H1 (cell line): ENCODE measurements at regions not wholly inside any gene's neighbourhood (a gene's known extent, or its start where the extent isn't known, plus 50 kb on each side); places are given as distances from the start of the nearest gene placed in this dataset.

Source experiments
- ATF2 ChIP-seq: IDR thresholded peaks from 2 replicates; pipeline ENCODE4 v1.6.1; 2012; ENCODE audit warnings: low read length, inconsistent platforms
- CREB1 ChIP-seq: IDR thresholded peaks from 2 replicates; pipeline ENCODE4 v1.6.1; 2012; ENCODE audit warnings: inconsistent platforms
- CTCF ChIP-seq, 3 experiments: IDR thresholded peaks; 1 replicate in 2 of 3; 2 replicates in 1 of 3; pipeline versions ENCODE4 v1.5.1 to v1.6.1; 2011; ENCODE audit warnings: low read length in 3 of 3, mild to moderate bottlenecking in 3 of 3, inconsistent platforms in 2 of 3, low read depth in 1 of 3, moderate library complexity in 1 of 3; ENCODE audit not compliant: insufficient read depth in 1 of 3; ENCODE audit errors: control extremely low read depth in 1 of 3
- EZH2 ChIP-seq: fragments of 200-600 bp; sonication (generic); IDR thresholded peaks from 2 replicates; pipeline ENCODE4 v1.7.1; 2012; ENCODE audit warnings: low read depth, mild to moderate bottlenecking, moderate library complexity, low read length, inconsistent platforms; ENCODE audit not compliant: severe bottlenecking
- GABPA ChIP-seq: IDR thresholded peaks from 2 replicates; pipeline ENCODE4 v1.6.1; 2011; ENCODE audit warnings: mild to moderate bottlenecking, low read length, moderate library complexity, borderline replicate concordance; ENCODE audit not compliant: insufficient read depth
- MAX ChIP-seq: IDR thresholded peaks from 2 replicates; pipeline ENCODE4 v1.6.1; 2012; ENCODE audit warnings: inconsistent platforms
- POLR2A ChIP-seq, 2 experiments: IDR thresholded peaks; 1 replicate in 1 of 2; 2 replicates in 1 of 2; pipeline ENCODE4 v1.6.1; 2011; ENCODE audit warnings: low read depth in 2 of 2, low read length in 2 of 2, mild to moderate bottlenecking in 2 of 2; ENCODE audit errors: control extremely low read depth in 1 of 2
- RAD21 ChIP-seq, 2 experiments: IDR thresholded peaks in 1 of 2; conservative IDR thresholded peaks in 1 of 2; 2 replicates each; pipeline ENCODE4 v1.6.1; 2011; ENCODE audit warnings: low read depth in 2 of 2, low read length in 2 of 2, improper control_type of control experiment in 1 of 2, inconsistent platforms in 1 of 2, mild to moderate bottlenecking in 1 of 2, moderate library complexity in 1 of 2
- RXRA ChIP-seq: IDR thresholded peaks from 2 replicates; pipeline ENCODE4 v1.6.1; 2011; ENCODE audit warnings: low read depth, mild to moderate bottlenecking, low read length, moderate library complexity; ENCODE audit not compliant: insufficient read depth
- SIN3A ChIP-seq, 2 experiments: IDR thresholded peaks in 1 of 2; conservative IDR thresholded peaks in 1 of 2; 2 replicates each; pipeline ENCODE4 v1.6.1; 2011 to 2012; ENCODE audit warnings: low read length in 2 of 2, improper control_type of control experiment in 1 of 2, low read depth in 1 of 2, mild to moderate bottlenecking in 1 of 2
- SP2 ChIP-seq: IDR thresholded peaks from 2 replicates; pipeline ENCODE4 v1.6.1; 2012; ENCODE audit warnings: mild to moderate bottlenecking, low read length, inconsistent platforms
- SUZ12 ChIP-seq: fragments of 200-600 bp; sonication (generic); IDR thresholded peaks from 2 replicates; pipeline ENCODE4 v1.6.1; 2012; ENCODE audit warnings: mild to moderate bottlenecking, inconsistent platforms, low read length, moderate library complexity, mixed read lengths
- TAF1 ChIP-seq: IDR thresholded peaks from 2 replicates; pipeline ENCODE4 v1.6.1; 2011; ENCODE audit warnings: mild to moderate bottlenecking, low read depth, low read length
- TEAD4 ChIP-seq: IDR thresholded peaks from 2 replicates; pipeline ENCODE4 v1.6.1; 2012; ENCODE audit warnings: low read depth, low read length, inconsistent platforms, mixed read lengths

- TF ChIP-seq CTCF (IDR thresholded peaks at IDR 0.05; ENCODE audit: control extremely low read depth in 1 of 3, insufficient read depth in 1 of 3, low read depth in 1 of 3, low read length in 3 of 3) (no peak), MAX (no peak), POLR2A (IDR thresholded peaks at IDR 0.05; ENCODE audit: control extremely low read depth in 1 of 2, low read depth in 2 of 2, low read length in 2 of 2) (no peak), EZH2 (no peak), TAF1 (no peak), ATF2 (no peak), CREB1 (no peak), SIN3A (conservative IDR thresholded peaks at IDR 0.05 in 1 of 2, IDR thresholded peaks at IDR 0.05 in 1 of 2; ENCODE audit: low read depth in 1 of 2, low read length in 2 of 2) (no peak), GABPA (no peak), SUZ12 (no peak), RXRA (no peak), RAD21 (IDR thresholded peaks at IDR 0.05 in 1 of 2, conservative IDR thresholded peaks at IDR 0.05 in 1 of 2; ENCODE audit: low read depth in 2 of 2, low read length in 2 of 2) (no peak), SP2 (no peak), TEAD4 (no peak)
Measured at GRCh38 chr13:73913751-73914518, 220.3 kb downstream of the KLF12 start.
